OCI-LY7 (cell line): ENCODE measurements at regions not wholly inside any gene's neighbourhood (a gene's known extent, or its start where the extent isn't known, plus 50 kb on each side); places are given as distances from the start of the nearest gene placed in this dataset.

ENCODE experiments used
- CTCF ChIP-seq: fragments of 200-600 bp; sonication (generic); conservative IDR thresholded peaks from 2 replicates; pipeline ENCODE4 v1.5.1; 2014; ENCODE audit warnings: mild to moderate bottlenecking, antibody characterized with exemption, low read length, moderate library complexity, mixed read lengths
- EZH2phosphoT487 ChIP-seq: fragments of 200-600 bp; sonication (generic); IDR thresholded peaks from 2 replicates; pipeline ENCODE4 v1.6.1; 2018; ENCODE audit warnings: low read depth, borderline replicate concordance, mild to moderate bottlenecking, mixed run types, antibody characterized with exemption, low read length, moderate library complexity, mixed read lengths

GRCh38 chr6:140138311-140139010 lies 764.0 kb upstream of the CITED2 start:
- TF ChIP-seq CTCF: no peak
- TF ChIP-seq EZH2phosphoT487: no peak
